ENCODE measurements at regions not wholly inside any gene's neighbourhood (a gene's known extent, or its start where the extent isn't known, plus 50 kb on each side); places are given as distances from the start of the nearest gene placed in this dataset.

DNA sequence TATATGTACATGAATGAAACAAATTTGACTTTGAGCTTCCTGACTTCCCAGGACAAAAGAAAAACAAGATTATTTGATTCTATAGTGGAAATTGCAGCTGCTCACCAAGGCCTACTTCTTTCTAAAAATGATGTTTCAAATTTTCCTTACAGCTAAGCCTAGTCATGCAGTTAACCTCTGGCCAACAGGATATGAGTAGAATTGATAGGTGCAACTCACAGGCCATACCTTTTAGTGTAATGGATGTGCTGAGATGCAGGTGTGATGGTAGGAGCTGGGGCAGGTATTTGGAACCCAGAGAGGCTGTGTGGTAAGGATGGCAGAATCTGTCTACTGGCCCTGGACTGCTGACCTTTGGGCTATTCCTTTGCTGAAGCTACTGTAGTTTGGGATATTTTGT, 230.9 kb upstream of the PREP start:
- DNase-seq (ENCODE audit: low spot score), result no peak
- H3K9ac ChIP-seq (ENCODE audit: low read depth in 1 of 2, low read length in 2 of 2), result no peak overlapping the region
- no peak overlapping the region for H3K4me3 ChIP-seq (ENCODE audit: low read depth in 1 of 3, low read length in 3 of 3)
- no peaks in the 10 kb centered on the region for H3K36me3 ChIP-seq (ENCODE audit: control insufficient read depth in 4 of 4, insufficient read depth in 3 of 4, low read depth in 1 of 4, low read length in 3 of 4)
- H3K9me3 ChIP-seq (ENCODE audit: control insufficient read depth in 4 of 4, low read length in 3 of 4), result peaks cover 0 to 4% (median 2%) of the 10 kb centered on the region in 4 donors
- H3K27me3 ChIP-seq (ENCODE audit: control insufficient read depth in 4 of 4, insufficient read depth in 4 of 4, low read length in 3 of 4), result peaks cover 0 to 5% (median 0%) of the 10 kb centered on the region in 4 donors
- no peak overlapping the region for H3K27ac ChIP-seq (ENCODE audit: low read depth in 1 of 2, low read length in 2 of 2)
- TF ChIP-seq RAD21 (IDR thresholded peaks at IDR 0.05) (no peak), JUND (IDR thresholded peaks at IDR 0.05) (no peak), NR2F2 (IDR thresholded peaks at IDR 0.05) (no peak), EGR1 (IDR thresholded peaks at IDR 0.05; ENCODE audit: low read depth in 2 of 2) (no peak), HNF4G (IDR thresholded peaks at IDR 0.05) (no peak), FOXA1 (IDR thresholded peaks at IDR 0.05) (no peak), SP1 (IDR thresholded peaks at IDR 0.05) (no peak), YY1 (IDR thresholded peaks at IDR 0.05) (no peak), GABPA (IDR thresholded peaks at IDR 0.05 in 1 of 2, conservative IDR thresholded peaks at IDR 0.05 in 1 of 2) (no peak), HNF4A (conservative IDR thresholded peaks at IDR 0.05) (no peak)
- TF ChIP-seq, protein P1, sequence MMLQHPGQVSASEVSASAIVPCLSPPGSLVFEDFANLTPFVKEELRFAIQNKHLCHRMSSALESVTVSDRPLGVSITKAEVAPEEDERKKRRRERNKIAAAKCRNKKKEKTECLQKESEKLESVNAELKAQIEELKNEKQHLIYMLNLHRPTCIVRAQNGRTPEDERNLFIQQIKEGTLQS (IDR thresholded peaks at IDR 0.05), result no peak
- TF ChIP-seq, protein P2, sequence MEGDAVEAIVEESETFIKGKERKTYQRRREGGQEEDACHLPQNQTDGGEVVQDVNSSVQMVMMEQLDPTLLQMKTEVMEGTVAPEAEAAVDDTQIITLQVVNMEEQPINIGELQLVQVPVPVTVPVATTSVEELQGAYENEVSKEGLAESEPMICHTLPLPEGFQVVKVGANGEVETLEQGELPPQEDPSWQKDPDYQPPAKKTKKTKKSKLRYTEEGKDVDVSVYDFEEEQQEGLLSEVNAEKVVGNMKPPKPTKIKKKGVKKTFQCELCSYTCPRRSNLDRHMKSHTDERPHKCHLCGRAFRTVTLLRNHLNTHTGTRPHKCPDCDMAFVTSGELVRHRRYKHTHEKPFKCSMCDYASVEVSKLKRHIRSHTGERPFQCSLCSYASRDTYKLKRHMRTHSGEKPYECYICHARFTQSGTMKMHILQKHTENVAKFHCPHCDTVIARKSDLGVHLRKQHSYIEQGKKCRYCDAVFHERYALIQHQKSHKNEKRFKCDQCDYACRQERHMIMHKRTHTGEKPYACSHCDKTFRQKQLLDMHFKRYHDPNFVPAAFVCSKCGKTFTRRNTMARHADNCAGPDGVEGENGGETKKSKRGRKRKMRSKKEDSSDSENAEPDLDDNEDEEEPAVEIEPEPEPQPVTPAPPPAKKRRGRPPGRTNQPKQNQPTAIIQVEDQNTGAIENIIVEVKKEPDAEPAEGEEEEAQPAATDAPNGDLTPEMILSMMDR (IDR thresholded peaks at IDR 0.05; ENCODE audit: low read depth, low read length, missing input control), result no peak
- TF ChIP-seq, protein P3, sequence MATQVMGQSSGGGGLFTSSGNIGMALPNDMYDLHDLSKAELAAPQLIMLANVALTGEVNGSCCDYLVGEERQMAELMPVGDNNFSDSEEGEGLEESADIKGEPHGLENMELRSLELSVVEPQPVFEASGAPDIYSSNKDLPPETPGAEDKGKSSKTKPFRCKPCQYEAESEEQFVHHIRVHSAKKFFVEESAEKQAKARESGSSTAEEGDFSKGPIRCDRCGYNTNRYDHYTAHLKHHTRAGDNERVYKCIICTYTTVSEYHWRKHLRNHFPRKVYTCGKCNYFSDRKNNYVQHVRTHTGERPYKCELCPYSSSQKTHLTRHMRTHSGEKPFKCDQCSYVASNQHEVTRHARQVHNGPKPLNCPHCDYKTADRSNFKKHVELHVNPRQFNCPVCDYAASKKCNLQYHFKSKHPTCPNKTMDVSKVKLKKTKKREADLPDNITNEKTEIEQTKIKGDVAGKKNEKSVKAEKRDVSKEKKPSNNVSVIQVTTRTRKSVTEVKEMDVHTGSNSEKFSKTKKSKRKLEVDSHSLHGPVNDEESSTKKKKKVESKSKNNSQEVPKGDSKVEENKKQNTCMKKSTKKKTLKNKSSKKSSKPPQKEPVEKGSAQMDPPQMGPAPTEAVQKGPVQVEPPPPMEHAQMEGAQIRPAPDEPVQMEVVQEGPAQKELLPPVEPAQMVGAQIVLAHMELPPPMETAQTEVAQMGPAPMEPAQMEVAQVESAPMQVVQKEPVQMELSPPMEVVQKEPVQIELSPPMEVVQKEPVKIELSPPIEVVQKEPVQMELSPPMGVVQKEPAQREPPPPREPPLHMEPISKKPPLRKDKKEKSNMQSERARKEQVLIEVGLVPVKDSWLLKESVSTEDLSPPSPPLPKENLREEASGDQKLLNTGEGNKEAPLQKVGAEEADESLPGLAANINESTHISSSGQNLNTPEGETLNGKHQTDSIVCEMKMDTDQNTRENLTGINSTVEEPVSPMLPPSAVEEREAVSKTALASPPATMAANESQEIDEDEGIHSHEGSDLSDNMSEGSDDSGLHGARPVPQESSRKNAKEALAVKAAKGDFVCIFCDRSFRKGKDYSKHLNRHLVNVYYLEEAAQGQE (IDR thresholded peaks at IDR 0.05), result no peak
- no peaks in the 10 kb centered on the region for H3K4me1 ChIP-seq (ENCODE audit: control insufficient read depth in 4 of 4, insufficient read depth in 4 of 4, low read length in 3 of 4)

DNA sequence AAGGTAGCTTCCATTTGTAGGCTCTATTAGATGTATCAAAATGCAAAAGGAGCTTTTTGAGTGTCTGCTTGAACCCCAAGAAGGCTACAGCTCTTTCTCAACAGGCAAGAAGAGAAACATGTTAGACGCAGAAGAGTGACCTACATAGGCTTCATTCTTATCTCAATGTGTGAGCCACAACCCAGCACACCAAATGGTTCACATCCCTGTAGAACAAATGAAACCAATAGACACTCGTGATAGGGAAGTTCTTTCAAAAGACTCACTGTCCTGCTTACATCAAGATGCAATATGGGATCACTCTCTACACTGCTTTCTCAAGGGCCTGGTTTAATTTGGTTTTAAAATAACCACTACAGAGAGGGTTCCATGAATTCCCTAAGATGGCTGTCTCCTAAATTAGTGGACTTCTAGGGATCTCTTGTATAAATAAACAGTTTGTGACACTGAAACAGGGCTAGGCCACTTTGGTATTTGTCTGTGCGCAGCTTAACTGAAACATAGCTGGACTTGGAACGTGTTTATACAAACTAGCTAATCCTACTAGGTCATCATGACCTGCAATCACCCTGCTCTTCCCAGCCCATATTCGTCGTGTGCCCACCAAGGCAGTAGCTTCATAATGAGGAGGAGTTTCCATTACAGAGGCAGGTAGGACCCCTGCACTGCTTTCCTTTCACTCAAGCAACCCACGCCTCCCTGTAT, 225.4 kb upstream of the PREP start:
- no peak overlapping the region for H3K4me3 ChIP-seq (ENCODE audit: low read depth in 1 of 3, low read length in 3 of 3)
- H3K4me1 ChIP-seq (ENCODE audit: control insufficient read depth in 4 of 4, insufficient read depth in 4 of 4, low read length in 3 of 4), result no peaks in the 10 kb centered on the region
- peaks cover 0 to 3% (median 0%) of the 10 kb centered on the region in 4 donors for H3K27me3 ChIP-seq (ENCODE audit: control insufficient read depth in 4 of 4, insufficient read depth in 4 of 4, low read length in 3 of 4)
- TF ChIP-seq, protein P3 (IDR thresholded peaks at IDR 0.05), result no peak
- no peak for TF ChIP-seq RAD21 (IDR thresholded peaks at IDR 0.05)
- TF ChIP-seq EGR1 (IDR thresholded peaks at IDR 0.05; ENCODE audit: low read depth in 2 of 2), result no peak
- TF ChIP-seq FOXA1 (IDR thresholded peaks at IDR 0.05), result no peak
- no peak for TF ChIP-seq RXRA (IDR thresholded peaks at IDR 0.05)
- TF ChIP-seq SP1 (IDR thresholded peaks at IDR 0.05), result no peak
- TF ChIP-seq JUND (IDR thresholded peaks at IDR 0.05), result no peak
- no peak for TF ChIP-seq TAF1 (conservative IDR thresholded peaks at IDR 0.05)
- no peak for TF ChIP-seq FOXA2 (IDR thresholded peaks at IDR 0.05)
- TF ChIP-seq, protein P4, sequence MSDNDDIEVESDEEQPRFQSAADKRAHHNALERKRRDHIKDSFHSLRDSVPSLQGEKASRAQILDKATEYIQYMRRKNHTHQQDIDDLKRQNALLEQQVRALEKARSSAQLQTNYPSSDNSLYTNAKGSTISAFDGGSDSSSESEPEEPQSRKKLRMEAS (IDR thresholded peaks at IDR 0.05), result no peak
- TF ChIP-seq HNF4A (conservative IDR thresholded peaks at IDR 0.05), result no peak
- TF ChIP-seq, protein P1 (IDR thresholded peaks at IDR 0.05), result no peak
- no peak for DNase-seq (ENCODE audit: low spot score)
- WGBS, result 77% methylated on average over 7 of the region's 7 CpGs
- H3K27ac ChIP-seq (ENCODE audit: low read depth in 1 of 2, low read length in 2 of 2), result no peak overlapping the region
- no peaks in the 10 kb centered on the region for H3K36me3 ChIP-seq (ENCODE audit: control insufficient read depth in 4 of 4, insufficient read depth in 3 of 4, low read depth in 1 of 4, low read length in 3 of 4)
- no peak overlapping the region for H3K9ac ChIP-seq (ENCODE audit: low read depth in 1 of 2, low read length in 2 of 2)
- peaks cover 0 to 3% (median 0%) of the 10 kb centered on the region in 4 donors for H3K9me3 ChIP-seq (ENCODE audit: control insufficient read depth in 4 of 4, low read length in 3 of 4)
